AG04450 (cell line): ENCODE measurements at regions not wholly inside any gene's neighbourhood (a gene's known extent, or its start where the extent isn't known, plus 50 kb on each side); places are given as distances from the start of the nearest gene placed in this dataset.

Experiments
- CTCF ChIA-PET: fragments of 300-600, 350-600 bp; formaldehyde crosslinking; extraction: SDS; loops from one replicate; lab custom pipeline; 2022; ENCODE audit warnings: antibody characterized with exemption, inconsistent platforms; lab: Charles Lee
- POLR2A ChIA-PET: fragments of 350-600 bp; formaldehyde crosslinking; extraction: SDS; loops from one replicate; lab custom pipeline; 2021; ENCODE audit warnings: antibody characterized with exemption, inconsistent platforms; lab: Yijun Ruan, JAX
- DNase-seq: peaks from one replicate; pipeline ENCODE4 v3.0.0-alpha.2; 2011; ENCODE audit warnings: low read depth, low spot score
- H3K27ac ChIP-seq: one replicate; pipeline ENCODE4 v1.5.1; 2012; ENCODE audit warnings: low read depth, low read length, control low read depth
- H3K27me3 ChIP-seq: one replicate; pipeline ENCODE4 v1.6.0; 2012; ENCODE audit warnings: low read length; ENCODE audit not compliant: control insufficient read depth, insufficient read depth
- H3K4me3 ChIP-seq: 2 replicates; pipeline ENCODE4 v1.5.1; 2011; ENCODE audit warnings: mild to moderate bottlenecking, low read depth, low read length, control low read depth
- H3K9me3 ChIP-seq: 2 replicates; pipeline ENCODE4 v1.5.1; 2012; ENCODE audit warnings: low read length; ENCODE audit not compliant: control insufficient read depth, insufficient read depth
- CTCF ChIP-seq: IDR thresholded peaks from 2 replicates; pipeline ENCODE4 v1.5.1; 2011; ENCODE audit warnings: low read depth, low read length, control low read depth, inconsistent platforms

DNA sequence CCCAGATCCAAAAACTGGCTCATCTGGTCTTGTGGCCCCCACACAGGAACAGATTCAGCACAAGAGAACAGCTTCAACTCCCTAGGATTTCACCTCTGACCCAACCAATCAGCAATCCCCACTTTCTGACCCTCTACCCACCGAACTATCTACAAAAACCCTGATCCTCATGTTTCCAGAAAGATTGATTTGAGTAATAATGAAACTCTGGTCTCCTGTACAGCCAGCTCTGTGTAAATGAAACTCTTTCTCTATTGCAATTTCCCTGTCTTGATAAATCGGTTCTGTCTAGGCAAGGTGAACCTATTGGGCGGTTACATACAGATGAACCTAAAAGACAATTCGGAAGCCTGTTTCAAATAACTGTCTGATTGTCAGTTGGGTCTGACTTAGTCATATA lies 847.6 kb upstream of the ALCAM start:
- POLR2A ChIA-PET: no interaction called here
- no peaks in the 10 kb centered on the region for H3K27me3 ChIP-seq
- no peak for DNase-seq
- no peaks in the 10 kb centered on the region for H3K9me3 ChIP-seq
- no peak overlapping the region for H3K4me3 ChIP-seq
- H3K27ac ChIP-seq: no peak overlapping the region
- no peak for TF ChIP-seq CTCF
- CTCF ChIA-PET: no interaction called here

- ChIA-PET POLR2A (no interaction called here), CTCF (no interaction called here)
- Histone ChIP-seq H3K9me3 (no peaks in the 10 kb centered on the region), H3K27me3 (no peaks in the 10 kb centered on the region), H3K4me3 (no peak overlapping the region), H3K27ac (no peak overlapping the region)
- no peak for TF ChIP-seq CTCF
- DNase-seq: no peak
Observed at GRCh38 chr3:104519468-104520227, 847.1 kb upstream of the ALCAM start.

DNA sequence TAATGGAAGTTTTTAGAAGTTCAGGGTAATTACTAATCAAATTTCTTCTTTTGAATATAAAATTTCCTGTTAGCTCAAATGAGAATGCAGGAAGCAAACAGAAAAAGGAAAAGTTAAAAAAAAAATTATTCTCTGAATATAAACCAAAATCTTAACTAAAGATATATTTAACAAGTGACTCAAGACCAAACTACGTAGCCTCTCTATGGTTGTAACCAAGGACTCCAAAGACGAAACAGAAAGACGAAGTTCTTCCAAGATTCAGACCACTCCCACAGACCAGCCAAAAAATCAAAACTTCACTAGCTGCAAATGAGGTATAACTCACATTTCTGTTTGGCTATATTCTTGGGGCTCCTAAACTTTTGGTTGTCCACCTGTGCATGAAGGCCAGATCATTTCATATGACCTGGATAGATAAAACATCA lies 846.5 kb upstream of the ALCAM start:
- Histone ChIP-seq H3K27me3 (no peaks in the 10 kb centered on the region), H3K27ac (no peak overlapping the region), H3K9me3 (no peaks in the 10 kb centered on the region), H3K4me3 (no peak overlapping the region)
- POLR2A ChIA-PET: no interaction called here
- no peak for DNase-seq
- CTCF ChIA-PET: no interaction called here
- TF ChIP-seq CTCF: no peak

GRCh38 chr3:104521606-104522336 lies 844.9 kb upstream of the ALCAM start:
- Histone ChIP-seq H3K27ac (no peak overlapping the region), H3K9me3 (no peaks in the 10 kb centered on the region), H3K27me3 (no peaks in the 10 kb centered on the region), H3K4me3 (no peak overlapping the region)
- no peak for DNase-seq
- CTCF ChIA-PET: no interaction called here
- TF ChIP-seq CTCF: no peak
- POLR2A ChIA-PET: no interaction called here

DNA sequence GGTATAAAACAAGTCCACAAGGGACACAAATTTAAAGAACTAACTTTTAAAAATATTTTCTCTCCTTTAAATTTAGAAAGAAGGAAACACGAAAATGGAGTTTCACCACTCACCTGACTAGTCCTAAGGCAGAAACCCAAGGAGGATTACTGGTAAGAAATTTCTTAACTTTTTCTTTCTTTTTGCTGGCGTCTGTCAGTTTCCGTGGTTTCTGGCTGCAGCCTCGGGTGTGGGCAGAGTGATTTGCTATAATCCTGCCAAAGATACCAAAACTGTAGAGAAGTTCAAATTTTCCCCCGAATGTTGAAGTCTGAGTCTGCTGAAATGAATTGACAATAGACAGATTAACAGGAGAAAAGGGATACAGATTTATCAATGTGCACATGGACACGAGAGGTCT lies 843.6 kb upstream of the ALCAM start:
- Histone ChIP-seq H3K27ac (no peak overlapping the region), H3K9me3 (no peaks in the 10 kb centered on the region), H3K4me3 (no peak overlapping the region), H3K27me3 (no peaks in the 10 kb centered on the region)
- DNase-seq: no peak
- ChIA-PET CTCF (no interaction called here), POLR2A (no interaction called here)
- no peak for TF ChIP-seq CTCF
